Thyroid gland (tissue), 4 donors: ENCODE measurements at regions not wholly inside any gene's neighbourhood (a gene's known extent, or its start where the extent isn't known, plus 50 kb on each side); places are given as distances from the start of the nearest gene placed in this dataset.

Experiments used
- POLR2A ChIP-seq, 2 donors: fragments of 450-650 bp; IDR thresholded peaks; one replicate each; pipeline ENCODE4 v1.6.1; 2017; ENCODE audit warnings: antibody characterized with exemption in 2 of 2, mild to moderate bottlenecking in 2 of 2, moderate library complexity in 1 of 2
- TF ChIP-seq, protein P1 (sequence below), 6 experiments: fragments of 200-600 bp in 3 of 6; fragments of 450-650 bp in 3 of 6; sonication (generic) in 3 of 6; IDR thresholded peaks; one replicate each; pipeline ENCODE4 v1.5.1; 2016 to 2019; ENCODE audit warnings: antibody characterized with exemption in 6 of 6, mild to moderate bottlenecking in 2 of 6, inconsistent platforms in 1 of 6, moderate library complexity in 1 of 6

DNA sequence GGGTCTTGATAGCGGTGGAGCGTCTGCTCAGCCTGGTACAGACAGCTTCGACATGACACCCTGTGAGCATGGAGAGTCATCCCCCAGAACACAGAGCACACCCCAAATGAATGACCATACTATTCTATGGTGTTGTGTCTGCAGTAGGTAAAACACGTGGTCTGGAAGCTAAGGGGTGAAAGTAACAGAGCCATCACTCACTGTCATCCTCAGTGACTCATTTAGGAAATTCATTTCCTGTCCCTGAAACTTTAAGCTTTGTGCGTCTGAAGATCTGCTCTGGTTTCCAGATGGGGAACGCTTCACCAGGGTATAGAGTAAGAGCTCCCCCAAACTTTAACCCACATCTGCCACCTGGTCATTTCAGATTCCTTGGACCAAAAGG, 94.8 kb upstream of the DISP3 start:
- TF ChIP-seq, protein P1, sequence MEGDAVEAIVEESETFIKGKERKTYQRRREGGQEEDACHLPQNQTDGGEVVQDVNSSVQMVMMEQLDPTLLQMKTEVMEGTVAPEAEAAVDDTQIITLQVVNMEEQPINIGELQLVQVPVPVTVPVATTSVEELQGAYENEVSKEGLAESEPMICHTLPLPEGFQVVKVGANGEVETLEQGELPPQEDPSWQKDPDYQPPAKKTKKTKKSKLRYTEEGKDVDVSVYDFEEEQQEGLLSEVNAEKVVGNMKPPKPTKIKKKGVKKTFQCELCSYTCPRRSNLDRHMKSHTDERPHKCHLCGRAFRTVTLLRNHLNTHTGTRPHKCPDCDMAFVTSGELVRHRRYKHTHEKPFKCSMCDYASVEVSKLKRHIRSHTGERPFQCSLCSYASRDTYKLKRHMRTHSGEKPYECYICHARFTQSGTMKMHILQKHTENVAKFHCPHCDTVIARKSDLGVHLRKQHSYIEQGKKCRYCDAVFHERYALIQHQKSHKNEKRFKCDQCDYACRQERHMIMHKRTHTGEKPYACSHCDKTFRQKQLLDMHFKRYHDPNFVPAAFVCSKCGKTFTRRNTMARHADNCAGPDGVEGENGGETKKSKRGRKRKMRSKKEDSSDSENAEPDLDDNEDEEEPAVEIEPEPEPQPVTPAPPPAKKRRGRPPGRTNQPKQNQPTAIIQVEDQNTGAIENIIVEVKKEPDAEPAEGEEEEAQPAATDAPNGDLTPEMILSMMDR (IDR thresholded peaks at IDR 0.05) = no peak
- no peak for TF ChIP-seq POLR2A (IDR thresholded peaks at IDR 0.05)
